SJCRH30 (cell line): ENCODE measurements at regions not wholly inside any gene's neighbourhood (a gene's known extent, or its start where the extent isn't known, plus 50 kb on each side); places are given as distances from the start of the nearest gene placed in this dataset.

Source experiments
- DNase-seq, 2 experiments: peaks; one replicate each; pipeline ENCODE4 v3.0.0-alpha.2; 2015 to 2020
- H3K27ac ChIP-seq: fragments of 250-450 bp; sonication (Bioruptor Pico); 2 replicates; pipeline ENCODE4 v1.5.1; 2020; ENCODE audit warnings: mild to moderate bottlenecking, moderate library complexity
- H3K27me3 ChIP-seq: fragments of 250-450 bp; sonication (Bioruptor Pico); 2 replicates; pipeline ENCODE4 v1.5.1; 2020; ENCODE audit warnings: mild to moderate bottlenecking, moderate library complexity
- H3K36me3 ChIP-seq: fragments of 250-450 bp; sonication (Bioruptor Pico); 2 replicates; pipeline ENCODE4 v1.5.1; 2020; ENCODE audit warnings: mild to moderate bottlenecking, moderate library complexity
- H3K4me1 ChIP-seq: fragments of 250-450 bp; sonication (Bioruptor Pico); 2 replicates; pipeline ENCODE4 v1.5.1; 2020; ENCODE audit warnings: mild to moderate bottlenecking, moderate library complexity
- H3K4me3 ChIP-seq: fragments of 250-450 bp; sonication (Bioruptor Pico); 2 replicates; pipeline ENCODE4 v1.5.1; 2020; ENCODE audit warnings: mild to moderate bottlenecking, moderate library complexity
- H3K9me3 ChIP-seq: fragments of 250-450 bp; sonication (Bioruptor Pico); replicated peaks from 2 replicates; pipeline ENCODE4 v1.5.1; 2020; ENCODE audit warnings: mild to moderate bottlenecking, moderate library complexity

DNA sequence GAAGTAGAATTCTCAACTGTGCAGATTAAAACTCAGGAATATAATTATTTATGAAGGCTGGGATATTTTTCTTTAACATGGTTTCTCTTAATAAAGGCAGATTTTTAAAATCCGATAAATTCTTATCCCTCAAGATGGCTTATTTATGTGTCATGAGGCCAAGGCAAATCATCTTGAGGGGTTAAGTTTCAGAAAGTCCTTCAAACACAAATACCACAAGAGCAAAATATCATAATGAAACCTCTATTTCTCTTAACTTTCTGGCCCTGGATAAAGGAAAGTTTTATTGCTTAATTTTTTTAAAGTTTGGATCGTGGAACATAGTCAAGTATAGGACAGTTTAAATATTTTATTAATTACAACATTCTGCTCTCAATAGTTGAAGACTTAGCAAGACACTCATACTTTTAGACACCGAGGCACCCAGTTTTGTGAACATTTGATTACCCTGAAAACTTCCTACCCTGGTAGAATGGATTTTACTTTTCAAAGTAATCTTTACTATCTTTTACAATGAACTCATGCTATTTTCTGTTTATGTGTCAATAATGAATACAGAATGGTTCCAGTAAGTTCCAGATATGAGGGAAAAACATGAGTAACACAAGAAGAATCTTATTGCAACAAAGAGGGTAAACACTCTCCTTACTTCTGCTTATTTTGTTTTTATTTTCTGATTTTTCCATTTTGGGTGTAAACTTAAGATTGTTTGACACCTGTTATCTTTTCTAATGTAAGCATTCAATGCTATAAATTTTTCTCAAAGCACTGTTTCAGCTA, 200.7 kb upstream of the IL15 start:
- Histone ChIP-seq H3K27ac (no peak overlapping the region), H3K4me1 (peaks cover 10% of the 10 kb centered on the region), H3K27me3 (no peaks in the 10 kb centered on the region), H3K9me3 (no peaks in the 10 kb centered on the region), H3K4me3 (no peak overlapping the region), H3K36me3 (no peaks in the 10 kb centered on the region)
- DNase-seq = no peak

DNA sequence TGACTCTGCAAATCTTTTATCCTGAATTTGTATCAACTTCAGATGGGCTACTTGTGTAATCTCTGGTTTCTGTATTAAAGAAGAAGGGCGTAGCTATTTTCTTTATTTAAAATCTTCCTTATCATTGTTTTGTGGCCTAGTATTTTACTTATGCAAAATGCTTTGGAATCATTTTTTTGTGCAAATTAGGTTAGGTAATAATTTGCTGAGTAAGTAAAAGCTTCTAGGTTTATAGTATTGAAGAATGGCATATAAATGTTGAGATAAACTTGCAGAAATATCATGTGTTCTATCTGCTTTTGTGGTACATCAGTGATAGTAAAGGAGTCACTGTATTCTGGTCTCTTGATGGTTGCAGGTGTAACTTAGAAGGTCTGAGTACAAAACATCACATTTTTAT, 197.2 kb upstream of the IL15 start:
- Histone ChIP-seq H3K9me3 (no peaks in the 10 kb centered on the region), H3K4me1 (no peaks in the 10 kb centered on the region; the same call in 1 of the 2 replicates), H3K4me3 (no peak overlapping the region), H3K27me3 (no peaks in the 10 kb centered on the region), H3K36me3 (no peaks in the 10 kb centered on the region), H3K27ac (no peak overlapping the region)
- no peak for DNase-seq

GRCh38 chr4:141447761-141448160, 188.6 kb upstream of the IL15 start:
- DNase-seq = peak; percentile 56 to 78
- Histone ChIP-seq H3K4me1 (peaks cover 15% of the 10 kb centered on the region), H3K9me3 (no peaks in the 10 kb centered on the region), H3K27ac (peak overlapping the region; percentile 63), H3K4me3 (no peak overlapping the region), H3K27me3 (no peaks in the 10 kb centered on the region), H3K36me3 (no peaks in the 10 kb centered on the region)

GRCh38 chr4:141448490-141448889, 187.9 kb upstream of the IL15 start:
- Histone ChIP-seq H3K27ac (peak overlapping the region; percentile 63), H3K27me3 (no peaks in the 10 kb centered on the region), H3K4me1 (peaks cover 15% of the 10 kb centered on the region), H3K9me3 (no peaks in the 10 kb centered on the region), H3K36me3 (no peaks in the 10 kb centered on the region), H3K4me3 (no peak overlapping the region)
- no peak for DNase-seq

GRCh38 chr4:141449927-141450326, 186.5 kb upstream of the IL15 start:
- Histone ChIP-seq H3K4me1 (peaks cover 15% of the 10 kb centered on the region), H3K36me3 (no peaks in the 10 kb centered on the region), H3K27me3 (no peaks in the 10 kb centered on the region), H3K4me3 (no peak overlapping the region), H3K9me3 (no peaks in the 10 kb centered on the region), H3K27ac (no peak overlapping the region)
- no peak for DNase-seq

GRCh38 chr4:141455651-141456050, 180.7 kb upstream of the IL15 start:
- no peak overlapping the region for H3K27ac ChIP-seq
- DNase-seq = no peak
- no peaks in the 10 kb centered on the region for H3K27me3 ChIP-seq
- H3K4me1 ChIP-seq = no peaks in the 10 kb centered on the region
- no peak overlapping the region for H3K4me3 ChIP-seq
- H3K9me3 ChIP-seq = no peaks in the 10 kb centered on the region
- no peaks in the 10 kb centered on the region for H3K36me3 ChIP-seq

DNA sequence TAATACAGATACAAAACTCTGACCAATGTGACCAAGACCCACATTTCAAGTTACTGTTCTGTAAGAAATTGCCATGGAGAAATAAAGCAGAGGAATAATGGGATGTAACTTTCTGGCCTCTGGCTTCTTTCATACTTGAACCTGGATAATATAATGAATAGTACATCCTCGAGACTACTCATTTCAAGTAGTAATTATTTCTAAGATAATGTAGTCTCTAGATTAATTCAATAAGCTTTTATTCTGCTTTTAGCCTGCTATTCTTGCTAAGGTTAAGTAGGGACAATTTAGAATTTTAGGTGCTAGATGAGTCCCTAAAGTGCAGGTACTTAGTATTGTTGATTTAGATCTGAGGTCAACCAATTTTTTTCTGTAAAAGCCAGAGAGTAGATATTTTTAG, 178.7 kb upstream of the IL15 start:
- H3K9me3 ChIP-seq = no peaks in the 10 kb centered on the region
- no peak for DNase-seq
- no peak overlapping the region for H3K4me3 ChIP-seq
- H3K27me3 ChIP-seq = no peaks in the 10 kb centered on the region
- no peaks in the 10 kb centered on the region for H3K4me1 ChIP-seq
- H3K27ac ChIP-seq = no peak overlapping the region
- H3K36me3 ChIP-seq = no peaks in the 10 kb centered on the region

GRCh38 chr4:141458501-141458900, 177.9 kb upstream of the IL15 start:
- no peaks in the 10 kb centered on the region for H3K9me3 ChIP-seq
- DNase-seq = no peak
- H3K27me3 ChIP-seq = no peaks in the 10 kb centered on the region
- H3K36me3 ChIP-seq = no peaks in the 10 kb centered on the region
- no peaks in the 10 kb centered on the region for H3K4me1 ChIP-seq
- H3K27ac ChIP-seq = no peak overlapping the region
- H3K4me3 ChIP-seq = no peak overlapping the region

- Histone ChIP-seq H3K27me3 (no peaks in the 10 kb centered on the region), H3K36me3 (no peaks in the 10 kb centered on the region), H3K9me3 (no peaks in the 10 kb centered on the region), H3K27ac (no peak overlapping the region), H3K4me1 (no peaks in the 10 kb centered on the region), H3K4me3 (no peak overlapping the region)
- DNase-seq = no peak
Observed at GRCh38 chr4:141459020-141459419, 177.4 kb upstream of the IL15 start.

- Histone ChIP-seq H3K4me1 (no peaks in the 10 kb centered on the region; the same call in 1 of the 2 replicates), H3K36me3 (no peaks in the 10 kb centered on the region), H3K9me3 (no peaks in the 10 kb centered on the region), H3K4me3 (no peak overlapping the region), H3K27me3 (no peaks in the 10 kb centered on the region), H3K27ac (no peak overlapping the region)
- no peak for DNase-seq
Observed at GRCh38 chr4:141462361-141462760, 174.0 kb upstream of the IL15 start.

GRCh38 chr4:141463678-141464077, 172.7 kb upstream of the IL15 start:
- Histone ChIP-seq H3K27ac (no peak overlapping the region), H3K4me1 (no peaks in the 10 kb centered on the region; the same call in 1 of the 2 replicates), H3K4me3 (no peak overlapping the region), H3K9me3 (no peaks in the 10 kb centered on the region), H3K36me3 (no peaks in the 10 kb centered on the region), H3K27me3 (no peaks in the 10 kb centered on the region)
- no peak for DNase-seq

- Histone ChIP-seq H3K27me3 (no peaks in the 10 kb centered on the region), H3K9me3 (no peaks in the 10 kb centered on the region), H3K36me3 (no peaks in the 10 kb centered on the region), H3K4me3 (no peak overlapping the region), H3K4me1 (no peaks in the 10 kb centered on the region; the same call in 1 of the 2 replicates), H3K27ac (no peak overlapping the region)
- DNase-seq = peak; percentile 17 to 60
Observed at GRCh38 chr4:141464366-141464765, 172.0 kb upstream of the IL15 start.

DNA sequence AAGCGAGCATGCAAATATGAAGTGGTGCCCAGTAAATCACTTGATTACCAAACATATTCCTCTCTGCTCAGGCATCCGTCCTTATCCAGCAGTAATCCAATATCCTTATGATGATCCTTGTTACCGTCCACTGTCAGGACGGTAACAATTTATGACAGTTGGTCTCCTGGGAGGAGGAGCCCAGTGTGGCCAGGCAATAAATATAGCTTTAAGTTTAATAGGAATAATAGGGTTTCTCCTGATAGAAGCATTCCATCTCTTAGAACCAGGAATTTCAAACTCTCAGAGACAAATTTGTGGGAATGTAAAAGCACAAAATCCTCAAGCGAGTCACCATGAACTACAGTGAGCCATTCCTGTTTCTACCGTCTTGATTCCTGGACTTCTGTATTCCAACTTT, 171.2 kb upstream of the IL15 start:
- no peak for DNase-seq
- H3K27ac ChIP-seq = no peak overlapping the region

DNA sequence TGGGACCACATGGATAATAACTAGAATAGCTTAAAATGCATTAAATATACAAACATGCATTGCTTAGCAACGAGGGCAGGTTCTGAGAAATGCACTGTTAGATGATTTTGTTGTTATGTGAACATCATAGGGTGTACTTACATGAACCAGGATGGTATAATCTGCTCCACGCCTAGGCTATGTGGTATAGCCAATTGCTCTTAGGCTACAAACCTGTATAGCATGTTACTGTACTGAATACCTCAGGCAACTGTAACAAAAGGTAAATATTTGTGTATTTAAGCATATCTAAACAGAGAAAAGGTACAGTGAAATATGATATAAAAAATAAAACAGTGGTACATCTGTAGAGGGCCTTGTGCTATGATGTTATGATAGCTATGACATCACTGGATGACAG, 169.2 kb upstream of the IL15 start:
- no peak for DNase-seq
- no peaks in the 10 kb centered on the region for H3K9me3 ChIP-seq
- H3K36me3 ChIP-seq = no peaks in the 10 kb centered on the region
- H3K4me3 ChIP-seq = no peak overlapping the region
- no peak overlapping the region for H3K27ac ChIP-seq
- H3K27me3 ChIP-seq = no peaks in the 10 kb centered on the region
- H3K4me1 ChIP-seq = no peaks in the 10 kb centered on the region; the same call in 1 of the 2 replicates

More for the DNA sequence above, 171.2 kb upstream of the IL15 start:
- H3K4me1 ChIP-seq = no peaks in the 10 kb centered on the region; the same call in 1 of the 2 replicates
- H3K9me3 ChIP-seq = no peaks in the 10 kb centered on the region
- no peak overlapping the region for H3K4me3 ChIP-seq
- H3K27me3 ChIP-seq = no peaks in the 10 kb centered on the region
- H3K36me3 ChIP-seq = no peaks in the 10 kb centered on the region

DNA sequence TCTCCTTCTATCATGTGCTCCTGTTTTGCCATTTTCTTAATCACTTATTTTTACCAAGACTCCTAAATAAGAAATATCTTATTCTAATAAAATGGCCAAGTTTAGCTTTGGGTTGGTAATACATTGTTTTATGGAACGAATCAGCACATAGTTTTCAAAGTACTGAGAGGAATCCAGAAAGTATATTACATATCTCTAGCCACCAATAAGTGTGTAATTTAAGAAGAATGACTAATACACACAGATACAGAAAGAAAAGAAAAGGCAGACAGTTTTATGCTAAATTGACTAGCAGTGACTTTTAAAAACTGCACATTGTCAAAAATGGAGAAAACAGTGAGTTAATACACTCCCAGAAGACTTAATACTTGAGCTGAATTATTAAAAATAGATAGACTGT, 167.0 kb upstream of the IL15 start:
- Histone ChIP-seq H3K27ac (no peak overlapping the region), H3K27me3 (no peaks in the 10 kb centered on the region), H3K36me3 (no peaks in the 10 kb centered on the region), H3K4me3 (no peak overlapping the region), H3K9me3 (no peaks in the 10 kb centered on the region), H3K4me1 (no peaks in the 10 kb centered on the region; the same call in 1 of the 2 replicates)
- no peak for DNase-seq

DNA sequence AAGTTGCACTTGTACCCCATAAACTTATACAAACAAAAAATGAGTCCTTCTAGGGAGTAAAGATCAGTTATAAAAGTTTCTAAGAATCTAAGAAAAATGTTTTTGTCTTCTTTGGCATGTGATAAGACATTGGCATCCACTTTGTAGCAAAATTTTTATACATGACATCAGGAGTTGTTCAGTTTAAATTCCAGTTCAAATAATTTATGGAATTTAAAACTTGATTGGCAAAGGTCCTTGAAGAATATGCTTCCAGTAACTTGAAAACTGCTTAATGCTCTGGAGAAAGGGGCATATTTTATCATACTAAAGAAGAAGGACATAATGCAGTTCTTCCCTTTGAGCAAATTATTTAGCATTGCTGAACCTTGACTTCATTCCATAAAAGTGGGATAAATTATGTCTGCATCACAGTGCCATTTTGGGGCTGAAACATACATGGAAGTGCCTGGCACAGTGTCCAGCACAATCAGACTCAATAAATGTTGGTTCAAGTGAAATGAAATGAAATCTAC, 163.3 kb upstream of the IL15 start:
- no peak for DNase-seq
- H3K27ac ChIP-seq = no peak overlapping the region

More for the DNA sequence above, 163.3 kb upstream of the IL15 start:
- Histone ChIP-seq H3K4me3 (no peak overlapping the region), H3K36me3 (no peaks in the 10 kb centered on the region), H3K4me1 (no peaks in the 10 kb centered on the region), H3K27me3 (no peaks in the 10 kb centered on the region), H3K9me3 (no peaks in the 10 kb centered on the region)
